Gastroesophageal sphincter (tissue), 4 donors: ENCODE measurements at regions not wholly inside any gene's neighbourhood (a gene's known extent, or its start where the extent isn't known, plus 50 kb on each side); places are given as distances from the start of the nearest gene placed in this dataset.

Source experiments
- ATAC-seq: fragments of 150-250 bp; one replicate; pipeline ENCODE4 v1.9.1; 2016; ENCODE audit warnings: mild to moderate bottlenecking, moderate library complexity
- H3K27ac ChIP-seq, 4 donors: fragments of 200-600 bp; sonication (generic) in 3 of 4; 1 replicate in 3 of 4; 2 replicates in 1 of 4; pipeline ENCODE4 v1.5.1; 2016 to 2019
- H3K27me3 ChIP-seq: fragments of 200-600 bp; sonication (generic); one replicate; pipeline ENCODE4 v1.5.1; 2019
- H3K36me3 ChIP-seq, 2 donors: fragments of 200-600 bp; sonication (generic); one replicate each; pipeline ENCODE4 v1.5.1; 2019; ENCODE audit warnings: control low read depth in 1 of 2
- H3K4me1 ChIP-seq, 3 donors: fragments of 200-600 bp; sonication (generic); 1 replicate in 2 of 3; 2 replicates in 1 of 3; pipeline ENCODE4 v1.5.1; 2016 to 2019; ENCODE audit warnings: control low read depth in 2 of 3
- H3K4me3 ChIP-seq, 2 donors: fragments of 200-600 bp; sonication (generic); one replicate each; pipeline ENCODE4 v1.5.1; 2019; ENCODE audit warnings: mild to moderate bottlenecking in 1 of 2, moderate library complexity in 1 of 2
- H3K9me3 ChIP-seq, 3 donors: fragments of 200-600 bp; sonication (generic); one replicate each; pipeline ENCODE4 v1.5.1; 2017 to 2019; ENCODE audit warnings: control low read depth in 2 of 3
- EP300 ChIP-seq: sonication (generic); formaldehyde crosslinking; IDR thresholded peaks from one replicate; pipeline ENCODE4 v1.6.1; 2017; ENCODE audit warnings: antibody characterized with exemption, mild to moderate bottlenecking
- POLR2A ChIP-seq, 2 donors: fragments of 450-650 bp; IDR thresholded peaks; one replicate each; pipeline ENCODE4 v1.6.1; 2017; ENCODE audit warnings: antibody characterized with exemption in 2 of 2, mild to moderate bottlenecking in 2 of 2, moderate library complexity in 1 of 2
- POLR2AphosphoS5 ChIP-seq: sonication (generic); formaldehyde crosslinking; IDR thresholded peaks from one replicate; pipeline ENCODE4 v1.6.1; 2017; ENCODE audit warnings: antibody characterized with exemption
- WGBS, 2 donors: methylation state at CpG; one replicate each; pipeline ENCODE4 v1.1.5; 2018; ENCODE audit warnings: low coverage in 1 of 2; 5-methylcytosine and 5-hydroxymethylcytosine counted together
- TF ChIP-seq, protein P1 (sequence below), 4 experiments: fragments of 200-600 bp in 2 of 4; fragments of 450-650 bp in 2 of 4; sonication (generic) in 1 of 4; IDR thresholded peaks; one replicate each; pipeline ENCODE4 v1.5.1; 2017 to 2019; ENCODE audit warnings: antibody characterized with exemption in 4 of 4, mild to moderate bottlenecking in 2 of 4, moderate library complexity in 2 of 4

DNA sequence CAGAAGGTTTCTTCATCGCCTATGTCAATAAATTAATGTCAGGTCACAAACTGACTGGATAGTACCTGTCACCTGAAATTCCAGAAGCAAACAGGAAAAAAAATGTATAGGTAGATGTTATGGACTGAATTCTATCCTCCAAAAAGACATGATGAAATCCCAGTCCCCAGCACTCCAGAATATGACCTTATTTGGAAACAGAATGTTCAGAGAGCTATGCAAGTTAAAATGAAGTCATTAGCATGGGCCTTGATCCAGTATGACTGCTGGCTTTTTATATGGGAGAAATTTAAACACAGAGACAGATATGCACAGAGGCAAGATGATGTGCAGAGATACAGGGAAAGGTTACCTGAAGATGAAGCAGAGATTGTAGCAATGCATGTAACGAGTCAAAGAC lies 953.4 kb downstream of the ZPLD1 start:
- TF ChIP-seq POLR2AphosphoS5 (no peak), EP300 (no peak), POLR2A (IDR thresholded peaks at IDR 0.05) (no peak)
- TF ChIP-seq, protein P1, sequence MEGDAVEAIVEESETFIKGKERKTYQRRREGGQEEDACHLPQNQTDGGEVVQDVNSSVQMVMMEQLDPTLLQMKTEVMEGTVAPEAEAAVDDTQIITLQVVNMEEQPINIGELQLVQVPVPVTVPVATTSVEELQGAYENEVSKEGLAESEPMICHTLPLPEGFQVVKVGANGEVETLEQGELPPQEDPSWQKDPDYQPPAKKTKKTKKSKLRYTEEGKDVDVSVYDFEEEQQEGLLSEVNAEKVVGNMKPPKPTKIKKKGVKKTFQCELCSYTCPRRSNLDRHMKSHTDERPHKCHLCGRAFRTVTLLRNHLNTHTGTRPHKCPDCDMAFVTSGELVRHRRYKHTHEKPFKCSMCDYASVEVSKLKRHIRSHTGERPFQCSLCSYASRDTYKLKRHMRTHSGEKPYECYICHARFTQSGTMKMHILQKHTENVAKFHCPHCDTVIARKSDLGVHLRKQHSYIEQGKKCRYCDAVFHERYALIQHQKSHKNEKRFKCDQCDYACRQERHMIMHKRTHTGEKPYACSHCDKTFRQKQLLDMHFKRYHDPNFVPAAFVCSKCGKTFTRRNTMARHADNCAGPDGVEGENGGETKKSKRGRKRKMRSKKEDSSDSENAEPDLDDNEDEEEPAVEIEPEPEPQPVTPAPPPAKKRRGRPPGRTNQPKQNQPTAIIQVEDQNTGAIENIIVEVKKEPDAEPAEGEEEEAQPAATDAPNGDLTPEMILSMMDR (IDR thresholded peaks at IDR 0.05): no peak
- Histone ChIP-seq H3K4me1 (no peaks in the 10 kb centered on the region), H3K27ac (no peak overlapping the region), H3K36me3 (no peaks in the 10 kb centered on the region), H3K9me3 (no peaks in the 10 kb centered on the region), H3K27me3 (no peaks in the 10 kb centered on the region), H3K4me3 (no peak overlapping the region)
- no peak for ATAC-seq
- 47 to 51% methylated on average over 2 of the region's 2 CpGs for WGBS, 2 donors

GRCh38 chr3:103389356-103389755 lies 954.5 kb downstream of the ZPLD1 start:
- Histone ChIP-seq H3K36me3 (no peaks in the 10 kb centered on the region), H3K27me3 (no peaks in the 10 kb centered on the region), H3K4me3 (no peak overlapping the region), H3K4me1 (no peaks in the 10 kb centered on the region), H3K9me3 (no peaks in the 10 kb centered on the region), H3K27ac (no peak overlapping the region)
- ATAC-seq: no peak
- 83 to 91% methylated on average over 1 of the region's 1 CpG for WGBS, 2 donors
- TF ChIP-seq EP300: no peak
- no peak for TF ChIP-seq POLR2AphosphoS5
- no peak for TF ChIP-seq POLR2A (IDR thresholded peaks at IDR 0.05)
- TF ChIP-seq, protein P1 (IDR thresholded peaks at IDR 0.05): no peak

DNA sequence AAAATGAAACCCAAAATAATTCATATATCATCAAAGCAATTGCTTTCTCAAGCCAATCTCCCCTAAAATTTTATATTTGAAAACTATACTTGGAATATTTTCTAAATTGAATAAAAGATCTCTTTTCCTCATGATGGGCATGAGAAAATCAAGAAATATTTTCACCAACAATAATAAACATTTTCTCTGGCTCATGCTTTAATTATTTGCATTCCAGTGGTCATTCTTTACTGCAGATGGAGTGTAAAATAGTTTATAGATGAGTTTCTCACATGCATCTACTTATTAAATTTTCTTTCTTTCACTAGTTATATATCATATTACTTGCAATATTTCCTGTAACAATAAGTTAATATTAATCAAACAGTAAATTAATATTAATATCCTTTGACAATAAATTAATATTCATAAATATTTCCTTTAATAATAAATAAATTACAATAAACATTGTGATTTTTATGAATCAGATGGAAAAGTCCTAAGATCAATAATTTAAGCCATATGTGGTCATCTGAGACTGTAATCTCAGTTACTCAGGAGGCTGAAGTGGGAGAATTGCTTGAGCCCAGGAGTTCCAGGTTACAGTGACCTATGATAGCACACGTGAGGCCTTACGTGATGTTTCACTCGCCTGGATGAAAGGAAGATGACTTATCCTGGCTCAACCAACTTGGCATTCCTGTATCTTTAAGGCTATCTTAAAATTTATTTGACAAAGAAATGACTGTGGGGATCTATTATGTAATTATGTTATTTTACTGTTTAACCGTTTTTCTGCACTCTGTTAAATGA lies 958.8 kb downstream of the ZPLD1 start:
- Histone ChIP-seq H3K27ac (no peak overlapping the region), H3K9me3 (no peaks in the 10 kb centered on the region), H3K4me1 (no peaks in the 10 kb centered on the region), H3K36me3 (no peaks in the 10 kb centered on the region), H3K4me3 (no peak overlapping the region), H3K27me3 (no peaks in the 10 kb centered on the region)
- no peak for ATAC-seq
- TF ChIP-seq POLR2AphosphoS5 (no peak), EP300 (no peak), POLR2A (IDR thresholded peaks at IDR 0.05) (no peak)
- TF ChIP-seq, protein P1 (IDR thresholded peaks at IDR 0.05): no peak
- 63 to 64% methylated on average over 4 of the region's 4 CpGs for WGBS, 2 donors

DNA sequence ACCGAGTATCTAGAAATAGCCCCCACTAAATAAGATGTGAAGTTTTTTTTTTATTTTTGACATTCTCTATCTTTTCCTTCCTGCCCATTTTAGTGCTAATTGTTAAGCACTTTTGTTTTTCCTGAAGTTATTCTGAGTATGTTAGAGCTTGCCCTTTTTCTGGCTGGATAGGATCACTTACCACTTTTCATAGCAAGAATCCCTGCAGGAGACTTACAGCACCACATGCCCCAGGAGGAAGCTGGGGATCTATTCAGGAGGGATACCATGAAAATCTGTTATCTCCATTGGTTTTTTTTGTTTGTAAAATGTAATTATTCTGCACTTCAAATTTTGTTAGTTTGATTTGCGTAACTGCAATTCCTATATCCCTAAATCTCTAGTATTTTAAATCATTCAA lies 968.4 kb downstream of the ZPLD1 start:
- no peak for ATAC-seq
- Histone ChIP-seq H3K36me3 (no peaks in the 10 kb centered on the region), H3K27me3 (no peaks in the 10 kb centered on the region), H3K27ac (no peak overlapping the region), H3K4me3 (no peak overlapping the region), H3K4me1 (no peaks in the 10 kb centered on the region), H3K9me3 (no peaks in the 10 kb centered on the region)
- TF ChIP-seq, protein P1 (IDR thresholded peaks at IDR 0.05): no peak
- no peak for TF ChIP-seq EP300
- TF ChIP-seq POLR2A (IDR thresholded peaks at IDR 0.05): no peak
- TF ChIP-seq POLR2AphosphoS5: no peak
- WGBS, 2 donors: 72 to 74% methylated on average over 2 of the region's 2 CpGs

DNA sequence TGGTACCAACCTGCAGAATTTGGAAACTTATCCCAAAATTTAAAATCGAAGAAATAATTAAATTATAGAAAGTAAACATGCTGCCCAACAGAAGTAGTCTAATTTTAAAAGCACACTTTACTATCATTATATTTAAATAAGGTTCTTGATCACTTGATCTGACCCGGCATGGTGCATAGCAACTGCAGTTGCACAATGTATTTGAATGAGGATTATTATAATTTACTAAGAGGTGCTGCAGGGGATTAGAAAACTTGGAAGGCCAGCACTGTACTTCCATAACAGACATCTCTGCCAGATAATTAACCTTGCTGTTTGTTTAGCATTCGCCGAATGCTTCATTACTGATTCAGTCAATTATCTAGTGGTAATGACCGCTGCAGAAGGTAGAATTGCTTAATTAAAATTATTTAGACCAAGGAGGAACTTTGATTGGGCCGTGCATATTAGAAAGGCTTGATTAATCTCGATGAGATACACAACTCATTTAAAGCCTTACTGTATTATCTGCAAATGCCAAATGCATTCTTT lies 971.6 kb downstream of the ZPLD1 start:
- Histone ChIP-seq H3K4me1 (no peaks in the 10 kb centered on the region), H3K36me3 (no peaks in the 10 kb centered on the region), H3K9me3 (no peaks in the 10 kb centered on the region), H3K27me3 (no peaks in the 10 kb centered on the region), H3K27ac (no peak overlapping the region), H3K4me3 (no peak overlapping the region)
- no peak for ATAC-seq
- 86 to 88% methylated on average over 7 of the region's 7 CpGs for WGBS, 2 donors
- TF ChIP-seq, protein P1 (IDR thresholded peaks at IDR 0.05): no peak
- TF ChIP-seq POLR2AphosphoS5: no peak
- no peak for TF ChIP-seq EP300
- no peak for TF ChIP-seq POLR2A (IDR thresholded peaks at IDR 0.05)
